HepG2 (cell line): ENCODE measurements at regions not wholly inside any gene's neighbourhood (a gene's known extent, or its start where the extent isn't known, plus 50 kb on each side); places are given as distances from the start of the nearest gene placed in this dataset.

ENCODE experiments used
- ATF1 ChIP-seq: IDR thresholded peaks from 2 replicates; pipeline ENCODE4 v1.6.1; 2016; ENCODE audit warnings: mild to moderate bottlenecking, control low read depth
- CHCHD3 ChIP-seq: sonication (generic); formaldehyde crosslinking; IDR thresholded peaks from 2 replicates; pipeline ENCODE4 v1.8.0; 2022; ENCODE audit warnings: mild to moderate bottlenecking, missing genetic modification reagents, moderate library complexity
- FIP1L1 ChIP-seq: fragments of 200-400 bp; formaldehyde crosslinking; IDR thresholded peaks from 2 replicates; pipeline ENCODE4 v1.6.1; 2018; ENCODE audit warnings: low read depth, mild to moderate bottlenecking, low read length, moderate library complexity, borderline replicate concordance; ENCODE audit not compliant: insufficient read depth
- FOSL1 ChIP-seq: sonication (generic); formaldehyde crosslinking; IDR thresholded peaks from 2 replicates; pipeline ENCODE4 v1.9.0; 2021; ENCODE audit warnings: missing genetic modification reagents, borderline replicate concordance
- KMT2A ChIP-seq: sonication (generic); formaldehyde crosslinking; IDR thresholded peaks from 2 replicates; pipeline ENCODE4 v1.4.0; 2020; ENCODE audit warnings: missing genetic modification reagents
- NFIB ChIP-seq: sonication (generic); formaldehyde crosslinking; IDR thresholded peaks from 2 replicates; pipeline ENCODE4 v1.9.0; 2021; ENCODE audit warnings: missing genetic modification reagents, mild to moderate bottlenecking, borderline replicate concordance
- NFRKB ChIP-seq: fragments of 450-650 bp; IDR thresholded peaks from 2 replicates; pipeline ENCODE4 v1.6.1; 2017
- NRL ChIP-seq: sonication (generic); formaldehyde crosslinking; IDR thresholded peaks from 2 replicates; pipeline ENCODE4 v1.5.0; 2020; ENCODE audit warnings: missing genetic modification reagents, mild to moderate bottlenecking, moderate library complexity, borderline replicate concordance
- ONECUT2 ChIP-seq: sonication (generic); formaldehyde crosslinking; IDR thresholded peaks from 2 replicates; pipeline ENCODE4 v1.4.0; 2020; ENCODE audit warnings: missing genetic modification reagents
- SALL1 ChIP-seq: sonication (generic); formaldehyde crosslinking; IDR thresholded peaks from 2 replicates; pipeline ENCODE4 v1.8.0; 2022; ENCODE audit warnings: mild to moderate bottlenecking, missing genetic modification reagents
- SPEN ChIP-seq: sonication (generic); formaldehyde crosslinking; IDR thresholded peaks from 2 replicates; pipeline ENCODE4 v1.5.1; 2020; ENCODE audit warnings: low read depth, mild to moderate bottlenecking, missing genetic modification reagents
- TARDBP ChIP-seq: sonication (generic); formaldehyde crosslinking; IDR thresholded peaks from 2 replicates; pipeline ENCODE4 v1.8.0; 2022; ENCODE audit warnings: mild to moderate bottlenecking, missing genetic modification reagents
- ZKSCAN8 ChIP-seq: IDR thresholded peaks from 2 replicates; pipeline ENCODE4 v1.6.1; 2016; ENCODE audit warnings: borderline replicate concordance, missing genetic modification reagents, missing compliant biosample characterization
- ZNF230 ChIP-seq: sonication (generic); formaldehyde crosslinking; IDR thresholded peaks from 2 replicates; pipeline ENCODE4 v1.4.0; 2020; ENCODE audit warnings: mild to moderate bottlenecking, missing genetic modification reagents
- ZNF556 ChIP-seq: sonication (generic); formaldehyde crosslinking; IDR thresholded peaks from 2 replicates; pipeline ENCODE4 v1.4.0; 2020; ENCODE audit warnings: mild to moderate bottlenecking, missing genetic modification reagents, borderline replicate concordance
- ZNF775 ChIP-seq: sonication (generic); formaldehyde crosslinking; IDR thresholded peaks from 2 replicates; pipeline ENCODE4 v1.4.0; 2020; ENCODE audit warnings: missing genetic modification reagents, mild to moderate bottlenecking, moderate library complexity, borderline replicate concordance
- ZNF839 ChIP-seq: sonication (generic); formaldehyde crosslinking; IDR thresholded peaks from 2 replicates; pipeline ENCODE4 v1.4.0; 2020; ENCODE audit warnings: missing genetic modification reagents, mild to moderate bottlenecking, borderline replicate concordance
- TF ChIP-seq, protein P1 (sequence below): sonication (generic); formaldehyde crosslinking; IDR thresholded peaks from 2 replicates; pipeline ENCODE4 v1.5.1; 2020; ENCODE audit warnings: missing genetic modification reagents, mild to moderate bottlenecking, borderline replicate concordance
- TF ChIP-seq, protein P2 (sequence below): sonication (generic); formaldehyde crosslinking; IDR thresholded peaks from 2 replicates; pipeline ENCODE4 v1.5.1; 2020; ENCODE audit warnings: missing genetic modification reagents, mild to moderate bottlenecking, borderline replicate concordance
- TF ChIP-seq, protein P3 (sequence below), 2 experiments: sonication (generic) in 1 of 2; formaldehyde crosslinking in 1 of 2; IDR thresholded peaks; 2 replicates each; pipeline versions ENCODE4 v1.4.0 to v1.6.1; 2018 to 2020; ENCODE audit warnings: missing genetic modification reagents in 2 of 2, borderline replicate concordance in 1 of 2, low read depth in 1 of 2, mild to moderate bottlenecking in 1 of 2, missing biosample characterization in 1 of 2
- TF ChIP-seq, protein P4 (sequence below): sonication (generic); formaldehyde crosslinking; conservative IDR thresholded peaks from 2 replicates; pipeline ENCODE4 v1.8.0; 2022; ENCODE audit warnings: low read depth, missing genetic modification reagents

DNA sequence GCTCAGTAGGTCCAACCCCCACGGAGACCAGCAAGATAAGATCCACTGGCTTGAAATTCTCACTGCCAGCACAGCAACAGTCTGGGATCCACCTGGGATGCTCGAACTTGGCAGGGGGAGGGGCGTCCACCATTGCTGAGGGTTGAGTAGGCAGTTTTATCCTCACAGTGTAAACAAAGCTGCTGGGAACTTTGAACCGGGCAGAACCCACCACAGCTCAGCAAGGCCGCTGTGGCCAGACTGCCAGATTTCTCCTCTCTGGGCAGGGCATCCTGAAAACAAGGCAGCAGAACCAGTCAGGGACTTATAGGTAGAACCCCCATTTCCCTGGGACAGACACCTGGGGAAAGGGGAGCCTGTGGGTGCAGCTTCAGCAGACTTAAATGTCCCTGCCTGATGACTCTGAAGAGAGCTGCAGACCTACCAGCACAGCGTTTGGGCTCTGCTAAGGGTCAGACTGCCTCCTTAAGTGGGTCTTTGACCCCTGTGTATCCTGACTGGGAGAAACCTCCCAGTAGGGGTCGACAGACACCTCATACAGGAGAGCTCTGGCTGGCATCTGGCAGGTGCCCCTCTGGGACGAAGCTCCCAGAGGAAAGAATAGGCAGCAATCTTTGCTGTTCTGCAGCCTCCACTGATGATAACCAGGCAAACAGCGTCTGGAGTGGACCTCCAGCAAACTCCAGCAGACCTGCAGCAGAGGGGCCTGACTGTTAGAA, 782.4 kb upstream of the EYS start (continued):
- TF ChIP-seq, protein P1, sequence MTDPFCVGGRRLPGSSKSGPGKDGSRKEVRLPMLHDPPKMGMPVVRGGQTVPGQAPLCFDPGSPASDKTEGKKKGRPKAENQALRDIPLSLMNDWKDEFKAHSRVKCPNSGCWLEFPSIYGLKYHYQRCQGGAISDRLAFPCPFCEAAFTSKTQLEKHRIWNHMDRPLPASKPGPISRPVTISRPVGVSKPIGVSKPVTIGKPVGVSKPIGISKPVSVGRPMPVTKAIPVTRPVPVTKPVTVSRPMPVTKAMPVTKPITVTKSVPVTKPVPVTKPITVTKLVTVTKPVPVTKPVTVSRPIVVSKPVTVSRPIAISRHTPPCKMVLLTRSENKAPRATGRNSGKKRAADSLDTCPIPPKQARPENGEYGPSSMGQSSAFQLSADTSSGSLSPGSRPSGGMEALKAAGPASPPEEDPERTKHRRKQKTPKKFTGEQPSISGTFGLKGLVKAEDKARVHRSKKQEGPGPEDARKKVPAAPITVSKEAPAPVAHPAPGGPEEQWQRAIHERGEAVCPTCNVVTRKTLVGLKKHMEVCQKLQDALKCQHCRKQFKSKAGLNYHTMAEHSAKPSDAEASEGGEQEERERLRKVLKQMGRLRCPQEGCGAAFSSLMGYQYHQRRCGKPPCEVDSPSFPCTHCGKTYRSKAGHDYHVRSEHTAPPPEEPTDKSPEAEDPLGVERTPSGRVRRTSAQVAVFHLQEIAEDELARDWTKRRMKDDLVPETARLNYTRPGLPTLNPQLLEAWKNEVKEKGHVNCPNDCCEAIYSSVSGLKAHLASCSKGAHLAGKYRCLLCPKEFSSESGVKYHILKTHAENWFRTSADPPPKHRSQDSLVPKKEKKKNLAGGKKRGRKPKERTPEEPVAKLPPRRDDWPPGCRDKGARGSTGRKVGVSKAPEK, result no peak
- TF ChIP-seq, protein P2, sequence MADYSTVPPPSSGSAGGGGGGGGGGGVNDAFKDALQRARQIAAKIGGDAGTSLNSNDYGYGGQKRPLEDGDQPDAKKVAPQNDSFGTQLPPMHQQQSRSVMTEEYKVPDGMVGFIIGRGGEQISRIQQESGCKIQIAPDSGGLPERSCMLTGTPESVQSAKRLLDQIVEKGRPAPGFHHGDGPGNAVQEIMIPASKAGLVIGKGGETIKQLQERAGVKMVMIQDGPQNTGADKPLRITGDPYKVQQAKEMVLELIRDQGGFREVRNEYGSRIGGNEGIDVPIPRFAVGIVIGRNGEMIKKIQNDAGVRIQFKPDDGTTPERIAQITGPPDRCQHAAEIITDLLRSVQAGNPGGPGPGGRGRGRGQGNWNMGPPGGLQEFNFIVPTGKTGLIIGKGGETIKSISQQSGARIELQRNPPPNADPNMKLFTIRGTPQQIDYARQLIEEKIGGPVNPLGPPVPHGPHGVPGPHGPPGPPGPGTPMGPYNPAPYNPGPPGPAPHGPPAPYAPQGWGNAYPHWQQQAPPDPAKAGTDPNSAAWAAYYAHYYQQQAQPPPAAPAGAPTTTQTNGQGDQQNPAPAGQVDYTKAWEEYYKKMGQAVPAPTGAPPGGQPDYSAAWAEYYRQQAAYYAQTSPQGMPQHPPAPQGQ, result no peak
- TF ChIP-seq KMT2A (no peak), ZNF230 (CRISPR knock-in tag) (0 out of 2 replicates have a peak, but pooled peaks have one; percentile 40), ZNF556 (CRISPR knock-in tag) (peak; percentile 54; the same call in 1 of the 2 replicates), NFIB (no peak), SPEN (CRISPR knock-in tag) (no peak), ZKSCAN8 (CRISPR knock-in tag) (no peak), ONECUT2 (CRISPR knock-in tag) (no peak), FOSL1 (CRISPR knock-in tag) (peak; percentile 19; the same call in 1 of the 2 replicates), ATF1 (CRISPR knock-in tag) (no peak), SALL1 (CRISPR knock-in tag) (peak; percentile 75), ZNF839 (CRISPR knock-in tag) (no peak), CHCHD3 (CRISPR knock-in tag) (no peak), NFRKB (no peak), TARDBP (no peak), FIP1L1 (no peak), ZNF775 (CRISPR knock-in tag) (no peak), NRL (CRISPR knock-in tag) (peak; percentile 55; the same call in 1 of the 2 replicates)
- TF ChIP-seq, protein P3, sequence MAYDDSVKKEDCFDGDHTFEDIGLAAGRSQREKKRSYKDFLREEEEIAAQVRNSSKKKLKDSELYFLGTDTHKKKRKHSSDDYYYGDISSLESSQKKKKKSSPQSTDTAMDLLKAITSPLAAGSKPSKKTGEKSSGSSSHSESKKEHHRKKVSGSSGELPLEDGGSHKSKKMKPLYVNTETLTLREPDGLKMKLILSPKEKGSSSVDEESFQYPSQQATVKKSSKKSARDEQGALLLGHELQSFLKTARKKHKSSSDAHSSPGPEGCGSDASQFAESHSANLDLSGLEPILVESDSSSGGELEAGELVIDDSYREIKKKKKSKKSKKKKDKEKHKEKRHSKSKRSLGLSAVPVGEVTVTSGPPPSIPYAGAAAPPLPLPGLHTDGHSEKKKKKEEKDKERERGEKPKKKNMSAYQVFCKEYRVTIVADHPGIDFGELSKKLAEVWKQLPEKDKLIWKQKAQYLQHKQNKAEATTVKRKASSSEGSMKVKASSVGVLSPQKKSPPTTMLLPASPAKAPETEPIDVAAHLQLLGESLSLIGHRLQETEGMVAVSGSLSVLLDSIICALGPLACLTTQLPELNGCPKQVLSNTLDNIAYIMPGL (CRISPR knock-in tag; IDR thresholded peaks at IDR 0.05; ENCODE audit: borderline replicate concordance in 1 of 2, low read depth in 1 of 2), result no peak
- TF ChIP-seq, protein P4, sequence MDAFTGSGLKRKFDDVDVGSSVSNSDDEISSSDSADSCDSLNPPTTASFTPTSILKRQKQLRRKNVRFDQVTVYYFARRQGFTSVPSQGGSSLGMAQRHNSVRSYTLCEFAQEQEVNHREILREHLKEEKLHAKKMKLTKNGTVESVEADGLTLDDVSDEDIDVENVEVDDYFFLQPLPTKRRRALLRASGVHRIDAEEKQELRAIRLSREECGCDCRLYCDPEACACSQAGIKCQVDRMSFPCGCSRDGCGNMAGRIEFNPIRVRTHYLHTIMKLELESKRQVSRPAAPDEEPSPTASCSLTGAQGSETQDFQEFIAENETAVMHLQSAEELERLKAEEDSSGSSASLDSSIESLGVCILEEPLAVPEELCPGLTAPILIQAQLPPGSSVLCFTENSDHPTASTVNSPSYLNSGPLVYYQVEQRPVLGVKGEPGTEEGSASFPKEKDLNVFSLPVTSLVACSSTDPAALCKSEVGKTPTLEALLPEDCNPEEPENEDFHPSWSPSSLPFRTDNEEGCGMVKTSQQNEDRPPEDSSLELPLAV (CRISPR knock-in tag), result no peak
